CD8-positive, alpha-beta memory T cell (primary cell): ENCODE measurements at regions not wholly inside any gene's neighbourhood (a gene's known extent, or its start where the extent isn't known, plus 50 kb on each side); places are given as distances from the start of the nearest gene placed in this dataset.
"Not testable (repeated sequence)": the region's sequence is repeated elsewhere in the genome, so short reads cannot be mapped to it uniquely, and the experiment has no call there.

ENCODE experiments used
- CTCF ChIA-PET: fragments of 350-600 bp; sonication (Branson Sonifier 250); formaldehyde crosslinking; loops from one replicate; lab custom pipeline; 2021; ENCODE audit warnings: antibody characterized with exemption; lab: Charles Lee
- POLR2A ChIA-PET: fragments of 350-600 bp; sonication (Branson Sonifier 250); formaldehyde crosslinking; loops from one replicate; lab custom pipeline; 2021; ENCODE audit warnings: antibody characterized with exemption; lab: Charles Lee
- DNase-seq, 5 donors: peaks; one replicate each; pipeline versions ENCODE4 v3.0.0 to v3.0.0-alpha.2; 2020 to 2022; ENCODE audit warnings: mixed read lengths in 1 of 5
- H3K27ac ChIP-seq: one replicate; pipeline ENCODE4 v1.7.0; 2013; ENCODE audit warnings: low read depth, mild to moderate bottlenecking, low read length, moderate library complexity
- H3K27me3 ChIP-seq: 2 replicates; pipeline ENCODE4 v1.7.0; 2013; ENCODE audit warnings: low read length, mild to moderate bottlenecking; ENCODE audit not compliant: insufficient read depth, poor library complexity, severe bottlenecking
- H3K36me3 ChIP-seq: 2 replicates; pipeline ENCODE4 v1.7.0; 2013; ENCODE audit warnings: mild to moderate bottlenecking, low read length, moderate library complexity; ENCODE audit not compliant: insufficient read depth
- H3K4me1 ChIP-seq: 2 replicates; pipeline ENCODE4 v1.7.0; 2013; ENCODE audit warnings: mild to moderate bottlenecking, low read length, moderate library complexity; ENCODE audit not compliant: insufficient read depth
- H3K4me3 ChIP-seq: 2 replicates; pipeline ENCODE4 v1.7.0; 2013; ENCODE audit warnings: mild to moderate bottlenecking, low read length
- H3K9me3 ChIP-seq: 2 replicates; pipeline ENCODE4 v1.7.0; 2013; ENCODE audit warnings: mild to moderate bottlenecking, low read length
- H3K27ac Mint-ChIP-seq, 8 donors: one replicate each; pipeline ENCODE4 v1.8.0; 2020 to 2021; ENCODE audit warnings: mixed read lengths in 8 of 8, mild to moderate bottlenecking in 6 of 8, inconsistent platforms in 3 of 8, moderate library complexity in 3 of 8
- H3K27me3 Mint-ChIP-seq, 2 donors: one replicate each; pipeline ENCODE4 v1.8.0; 2020 to 2021; ENCODE audit warnings: mixed read lengths in 2 of 2, mild to moderate bottlenecking in 1 of 2, moderate library complexity in 1 of 2
- H3K36me3 Mint-ChIP-seq, 3 donors: one replicate each; pipeline ENCODE4 v1.8.0; 2020 to 2021; ENCODE audit warnings: mixed read lengths in 3 of 3, inconsistent platforms in 1 of 3, mild to moderate bottlenecking in 1 of 3
- H3K4me1 Mint-ChIP-seq, 3 donors: one replicate each; pipeline ENCODE4 v1.8.0; 2020 to 2021; ENCODE audit warnings: mixed read lengths in 3 of 3, inconsistent platforms in 1 of 3, mild to moderate bottlenecking in 1 of 3
- H3K4me3 Mint-ChIP-seq, 7 donors: one replicate each; pipeline ENCODE4 v1.8.0; 2020 to 2021; ENCODE audit warnings: mixed read lengths in 7 of 7, mild to moderate bottlenecking in 6 of 7, moderate library complexity in 4 of 7, inconsistent platforms in 2 of 7
- H3K9me3 Mint-ChIP-seq, 5 donors: one replicate each; pipeline ENCODE4 v1.8.0; 2020 to 2022; ENCODE audit warnings: mixed read lengths in 5 of 5, mild to moderate bottlenecking in 3 of 5, moderate library complexity in 2 of 5, inconsistent platforms in 1 of 5

DNA sequence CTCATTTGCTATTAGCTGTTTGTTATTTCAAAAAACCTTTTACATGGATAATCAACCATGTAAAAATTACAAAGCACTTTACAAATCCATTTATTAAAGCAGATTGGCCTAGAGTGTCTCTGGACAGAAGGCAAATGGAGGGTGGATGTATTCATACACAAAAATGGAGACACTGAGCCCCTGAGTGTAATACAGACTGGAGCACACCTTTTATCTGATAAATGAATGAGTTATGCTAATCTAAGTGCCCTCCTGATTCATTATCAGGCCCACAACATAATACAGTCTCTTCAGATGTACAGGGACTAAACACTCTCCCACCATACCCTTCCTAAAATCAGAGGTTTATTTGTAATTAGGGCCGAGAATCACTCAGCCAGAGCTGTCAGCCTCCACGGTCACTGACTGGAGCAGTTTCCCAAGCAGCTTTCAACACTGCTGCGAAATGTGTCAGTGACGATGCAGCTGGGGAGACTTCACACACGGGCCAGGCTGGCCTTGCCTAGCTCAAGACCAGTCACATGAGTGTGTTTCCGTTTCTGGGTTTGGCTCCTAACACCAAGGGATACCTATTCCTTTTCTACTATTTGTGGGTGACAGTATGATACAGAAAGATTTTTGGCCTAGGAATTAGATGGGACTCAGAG, 271.8 kb downstream of the ZIC1 start:
- Mint-ChIP-seq H3K4me1 (no peaks in the 10 kb centered on the region), H3K36me3 (no peaks in the 10 kb centered on the region), H3K27me3 (no peaks in the 10 kb centered on the region), H3K9me3 (peaks cover 3 to 11% (median 10%) of the 10 kb centered on the region in 5 donors), H3K27ac (no peak overlapping the region), H3K4me3 (no peak overlapping the region)
- Histone ChIP-seq H3K9me3 (no peaks in the 10 kb centered on the region), H3K27ac (no peak overlapping the region), H3K36me3 (no peaks in the 10 kb centered on the region), H3K4me1 (no peaks in the 10 kb centered on the region), H3K4me3 (no peak overlapping the region), H3K27me3 (no peaks in the 10 kb centered on the region)
- ChIA-PET CTCF (no interaction called here), POLR2A (no interaction called here)
- DNase-seq, result no peak

DNA sequence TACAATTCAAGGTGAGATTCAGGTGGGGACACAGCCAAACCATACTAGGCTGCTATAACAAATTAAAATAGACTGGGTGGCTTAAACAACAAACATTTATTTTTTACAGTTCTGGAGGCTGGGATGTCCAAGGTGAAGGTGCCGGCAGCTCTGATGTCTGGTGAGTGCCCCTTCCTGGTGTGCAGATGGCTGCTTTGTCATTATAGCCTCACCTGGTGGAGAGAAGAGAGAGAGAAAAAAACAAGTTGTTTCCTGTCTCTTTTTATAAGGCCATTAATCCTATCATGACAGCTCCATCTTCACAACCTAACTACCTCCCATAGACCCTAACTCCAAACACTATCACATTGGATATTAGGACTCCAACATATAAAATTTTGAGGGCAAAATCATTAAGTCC, 279.7 kb downstream of the ZIC1 start:
- H3K9me3 ChIP-seq, result no peaks in the 10 kb centered on the region
- CTCF ChIA-PET, result no interaction called here

DNA sequence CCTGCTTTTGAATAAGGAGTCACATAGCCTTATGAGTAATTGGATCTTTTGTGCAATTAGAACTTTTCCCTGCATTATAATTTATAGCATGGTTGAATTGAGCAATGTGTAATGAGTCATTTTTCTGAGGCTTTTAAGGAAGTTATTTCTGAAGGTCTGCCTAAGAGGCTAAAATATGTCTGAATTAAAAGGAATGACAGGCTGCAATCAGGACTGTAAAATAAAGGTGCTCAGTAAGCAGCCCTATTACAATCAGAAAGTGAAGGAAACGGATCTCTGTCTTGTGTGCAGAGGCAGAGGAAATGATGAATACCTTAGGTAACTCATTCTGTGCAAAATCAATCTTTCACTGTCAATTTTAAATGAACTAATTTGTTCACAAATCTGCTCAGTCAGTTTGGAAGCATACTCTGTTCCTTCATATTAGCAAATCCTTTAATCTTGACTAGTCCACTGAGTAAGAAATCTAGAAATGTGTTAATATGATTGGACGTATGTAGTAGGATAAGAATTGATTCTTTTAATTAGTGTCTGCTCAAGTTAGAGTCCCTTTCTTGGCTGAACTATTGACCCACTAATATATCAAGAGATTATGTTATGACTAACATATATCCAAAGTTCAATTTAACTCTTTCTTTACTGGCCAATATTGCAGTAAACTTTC, 290.1 kb downstream of the ZIC1 start:
- peaks cover 0 to 1% (median 0%) of the 10 kb centered on the region in 3 donors for H3K36me3 Mint-ChIP-seq
- peaks cover 0 to 19% (median 9%) of the 10 kb centered on the region in 5 donors for H3K9me3 Mint-ChIP-seq
- H3K4me3 Mint-ChIP-seq, result no peak overlapping the region
- no peaks in the 10 kb centered on the region for H3K4me1 Mint-ChIP-seq
- Histone ChIP-seq H3K4me1 (no peaks in the 10 kb centered on the region), H3K36me3 (no peaks in the 10 kb centered on the region), H3K9me3 (no peaks in the 10 kb centered on the region), H3K4me3 (no peak overlapping the region), H3K27me3 (no peaks in the 10 kb centered on the region), H3K27ac (no peak overlapping the region)
- DNase-seq, result no peak
- no peak overlapping the region for H3K27ac Mint-ChIP-seq
- ChIA-PET CTCF (no interaction called here), POLR2A (no interaction called here)
- peaks cover 0 to 1% of the 10 kb centered on the region in 2 donors for H3K27me3 Mint-ChIP-seq

More for the DNA sequence above, 279.7 kb downstream of the ZIC1 start:
- H3K27me3 ChIP-seq, result no peaks in the 10 kb centered on the region
- Mint-ChIP-seq H3K4me3 (no peak overlapping the region), H3K9me3 (peaks cover 1 to 21% (median 2%) of the 10 kb centered on the region in 5 donors), H3K4me1 (no peaks in the 10 kb centered on the region), H3K27me3 (no peaks in the 10 kb centered on the region), H3K36me3 (no peaks in the 10 kb centered on the region), H3K27ac (no peak overlapping the region)
- no peak overlapping the region for H3K4me3 ChIP-seq
- no peak overlapping the region for H3K27ac ChIP-seq
- POLR2A ChIA-PET, result no interaction called here
- H3K36me3 ChIP-seq, result no peaks in the 10 kb centered on the region
- no peaks in the 10 kb centered on the region for H3K4me1 ChIP-seq
- DNase-seq, result no peak

DNA sequence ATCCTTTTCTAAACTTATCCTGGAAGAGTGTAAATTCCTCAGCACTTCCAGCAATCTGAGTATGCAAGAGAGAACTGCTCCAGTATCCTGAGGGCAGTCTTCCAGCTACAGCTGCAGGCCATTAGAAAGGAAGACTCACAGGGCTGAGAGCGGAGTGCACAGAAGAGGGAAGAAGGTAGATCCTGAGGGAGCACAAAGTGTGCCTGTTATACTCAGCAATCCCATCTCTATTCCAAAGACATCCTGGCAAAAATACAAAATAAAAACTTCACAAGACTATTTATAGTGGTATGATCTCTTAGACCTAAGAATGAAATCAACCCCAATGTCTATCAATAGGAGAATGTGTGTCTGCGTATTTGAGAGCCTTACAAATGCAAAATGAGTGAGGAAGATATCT, 292.0 kb downstream of the ZIC1 start:
- H3K9me3 Mint-ChIP-seq, result peaks cover 0 to 12% (median 4%) of the 10 kb centered on the region in 5 donors
- H3K4me3 ChIP-seq, result no peak overlapping the region
- ChIA-PET CTCF (no interaction called here), POLR2A (no interaction called here)
- no peak overlapping the region for H3K27ac Mint-ChIP-seq
- H3K36me3 Mint-ChIP-seq, result peaks cover 0 to 1% (median 0%) of the 10 kb centered on the region in 3 donors
- H3K27me3 ChIP-seq, result no peaks in the 10 kb centered on the region
- peaks cover 0 to 1% of the 10 kb centered on the region in 2 donors for H3K27me3 Mint-ChIP-seq
- no peak for DNase-seq
- H3K27ac ChIP-seq, result no peak overlapping the region
- no peaks in the 10 kb centered on the region for H3K4me1 ChIP-seq
- no peaks in the 10 kb centered on the region for H3K9me3 ChIP-seq
- no peak overlapping the region for H3K4me3 Mint-ChIP-seq
- H3K4me1 Mint-ChIP-seq, result no peaks in the 10 kb centered on the region
- no peaks in the 10 kb centered on the region for H3K36me3 ChIP-seq

DNA sequence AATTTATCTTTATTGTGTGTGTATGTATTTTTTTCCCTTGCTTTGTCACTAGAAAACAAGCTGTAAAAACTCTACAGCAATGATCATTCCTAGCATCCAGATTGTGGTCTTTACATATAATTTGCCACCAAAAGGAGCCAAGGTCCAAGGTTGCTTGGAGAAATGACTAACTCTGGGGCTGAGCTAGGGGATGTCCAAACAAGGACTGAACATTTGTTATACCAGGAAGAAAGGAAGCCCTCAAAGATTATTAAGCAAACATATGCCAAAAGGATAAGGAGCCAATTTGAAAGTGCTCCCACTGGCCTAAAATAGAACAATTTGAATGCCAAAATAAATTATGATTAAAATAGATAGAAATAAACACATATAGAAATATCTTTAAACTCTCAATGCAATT, 293.3 kb downstream of the ZIC1 start:
- ChIA-PET POLR2A (no interaction called here), CTCF (no interaction called here)
- H3K4me1 ChIP-seq, result no peaks in the 10 kb centered on the region
- H3K4me3 Mint-ChIP-seq, result no peak overlapping the region
- H3K36me3 ChIP-seq, result no peaks in the 10 kb centered on the region
- no peaks in the 10 kb centered on the region for H3K4me1 Mint-ChIP-seq
- H3K27ac ChIP-seq, result no peak overlapping the region
- no peaks in the 10 kb centered on the region for H3K27me3 Mint-ChIP-seq
- H3K9me3 ChIP-seq, result no peaks in the 10 kb centered on the region
- no peak overlapping the region for H3K27ac Mint-ChIP-seq
- H3K9me3 Mint-ChIP-seq, result peaks cover 0 to 9% (median 3%) of the 10 kb centered on the region in 5 donors
- H3K27me3 ChIP-seq, result no peaks in the 10 kb centered on the region
- H3K4me3 ChIP-seq, result no peak overlapping the region
- H3K36me3 Mint-ChIP-seq, result no peaks in the 10 kb centered on the region
- no peak for DNase-seq

DNA sequence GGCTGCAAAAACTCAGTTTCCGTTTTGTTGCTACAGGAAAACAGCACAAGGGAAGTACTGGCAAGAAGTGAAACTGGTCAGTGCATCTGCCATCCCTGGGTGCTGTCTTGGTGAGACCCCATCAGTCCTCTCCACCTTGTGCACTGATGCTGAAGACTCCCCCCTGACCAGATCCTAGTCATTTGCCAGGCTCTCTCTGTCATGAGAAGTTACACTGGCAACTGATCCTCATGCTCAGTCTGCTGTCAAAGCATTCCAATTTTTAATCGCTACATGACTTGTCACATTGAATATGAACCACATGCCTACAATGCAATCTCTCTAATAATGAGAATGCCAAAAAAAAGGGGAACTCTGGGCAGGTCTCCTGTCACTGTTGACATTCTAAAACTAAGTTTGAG, 296.5 kb downstream of the ZIC1 start:
- Histone ChIP-seq H3K36me3 (no peaks in the 10 kb centered on the region), H3K27ac (no peak overlapping the region), H3K4me1 (no peaks in the 10 kb centered on the region), H3K27me3 (no peaks in the 10 kb centered on the region), H3K4me3 (no peak overlapping the region), H3K9me3 (no peaks in the 10 kb centered on the region)
- Mint-ChIP-seq H3K36me3 (no peaks in the 10 kb centered on the region), H3K9me3 (peaks cover 0 to 13% (median 8%) of the 10 kb centered on the region in 5 donors), H3K4me3 (no peak overlapping the region), H3K27me3 (no peaks in the 10 kb centered on the region), H3K27ac (no peak overlapping the region), H3K4me1 (no peaks in the 10 kb centered on the region)
- ChIA-PET CTCF (no interaction called here), POLR2A (no interaction called here)
- DNase-seq, result no peak

DNA sequence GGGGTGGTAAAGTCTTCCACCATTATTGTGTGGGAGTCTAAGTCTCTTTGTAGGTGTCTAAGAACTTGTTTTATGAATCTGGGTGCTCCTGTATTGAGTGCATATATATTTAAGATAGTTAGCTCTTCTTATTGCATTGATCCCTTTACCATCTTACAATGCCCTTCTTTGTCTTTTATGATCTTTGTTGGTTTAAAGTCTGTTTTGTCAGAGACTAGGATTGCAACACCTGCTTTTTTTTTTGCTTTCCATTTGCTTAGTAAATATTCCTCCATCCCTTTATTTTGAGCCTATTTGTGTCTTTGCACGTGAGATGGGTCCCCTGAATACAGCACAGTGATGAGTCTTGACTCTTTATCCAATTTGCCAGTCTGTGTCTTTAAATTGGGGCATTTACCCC, 301.6 kb downstream of the ZIC1 start:
- H3K27me3 Mint-ChIP-seq, POLR2A ChIA-PET: not testable (repeated sequence)

DNA sequence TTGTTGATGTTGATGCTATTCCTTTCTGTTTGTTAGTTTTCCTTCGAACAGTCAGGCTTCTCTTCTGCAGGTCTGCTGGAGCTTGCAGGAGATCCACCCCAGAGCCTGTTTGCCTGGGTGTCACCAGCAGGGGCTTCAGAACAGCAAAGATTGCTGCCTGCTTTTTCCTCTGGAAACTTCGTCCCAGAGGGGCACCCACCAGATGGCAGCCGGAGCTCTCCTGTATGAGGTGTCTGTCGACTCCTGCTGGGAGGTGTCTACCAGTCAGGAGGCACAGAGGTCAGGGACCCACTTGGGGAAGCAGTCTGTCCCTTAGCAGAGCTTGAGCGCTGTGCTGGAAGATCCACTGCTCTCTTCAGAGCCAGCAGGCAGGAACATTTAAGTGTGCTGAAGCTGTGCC, 303.2 kb downstream of the ZIC1 start:
- no peaks in the 10 kb centered on the region for H3K36me3 Mint-ChIP-seq
- Histone ChIP-seq H3K9me3 (no peaks in the 10 kb centered on the region), H3K4me3 (no peak overlapping the region), H3K4me1 (no peaks in the 10 kb centered on the region), H3K27ac (no peak overlapping the region), H3K27me3 (no peaks in the 10 kb centered on the region), H3K36me3 (no peaks in the 10 kb centered on the region)
- no peaks in the 10 kb centered on the region for H3K27me3 Mint-ChIP-seq
- POLR2A ChIA-PET, result no interaction called here
- H3K27ac Mint-ChIP-seq, result no peak overlapping the region
- no peak for DNase-seq
- H3K4me1 Mint-ChIP-seq, result no peaks in the 10 kb centered on the region
- H3K9me3 Mint-ChIP-seq, result peaks cover 2 to 21% (median 8%) of the 10 kb centered on the region in 5 donors
- CTCF ChIA-PET, result no interaction called here
- H3K4me3 Mint-ChIP-seq, result no peak overlapping the region

More for the DNA sequence above, 301.6 kb downstream of the ZIC1 start:
- H3K9me3 ChIP-seq, H3K27ac ChIP-seq, H3K4me3 ChIP-seq, H3K4me1 Mint-ChIP-seq, H3K27ac Mint-ChIP-seq, H3K36me3 ChIP-seq, H3K4me1 ChIP-seq, H3K4me3 Mint-ChIP-seq, CTCF ChIA-PET, H3K36me3 Mint-ChIP-seq, H3K27me3 ChIP-seq, DNase-seq: not testable (repeated sequence)
- peaks cover 0 to 21% (median 3%) of the 10 kb centered on the region in 5 donors for H3K9me3 Mint-ChIP-seq
